HG03520 (cell line): ENCODE measurements at regions not wholly inside any gene's neighbourhood (a gene's known extent, or its start where the extent isn't known, plus 50 kb on each side); places are given as distances from the start of the nearest gene placed in this dataset.
"Not testable (repeated sequence)": the region's sequence is repeated elsewhere in the genome, so short reads cannot be mapped to it uniquely, and the experiment has no call there.

Experiments used
- ATAC-seq: cut with Tn5 transposase; IDR thresholded peaks from one replicate; pipeline ENCODE4 v1.9.1; 2021; ENCODE audit warnings: mild to moderate bottlenecking, moderate library complexity; ENCODE audit not compliant: unreplicated experiment

- not testable (repeated sequence) for ATAC-seq
Measured at GRCh38 chr1:104135036-104135435, 385.3 kb downstream of the AMY1C start.

- no peak for ATAC-seq
Measured at GRCh38 chr1:104136621-104137020, 386.9 kb downstream of the AMY1C start.

GRCh38 chr1:104156738-104157137, 407.0 kb downstream of the AMY1C start:
- ATAC-seq = no peak

DNA sequence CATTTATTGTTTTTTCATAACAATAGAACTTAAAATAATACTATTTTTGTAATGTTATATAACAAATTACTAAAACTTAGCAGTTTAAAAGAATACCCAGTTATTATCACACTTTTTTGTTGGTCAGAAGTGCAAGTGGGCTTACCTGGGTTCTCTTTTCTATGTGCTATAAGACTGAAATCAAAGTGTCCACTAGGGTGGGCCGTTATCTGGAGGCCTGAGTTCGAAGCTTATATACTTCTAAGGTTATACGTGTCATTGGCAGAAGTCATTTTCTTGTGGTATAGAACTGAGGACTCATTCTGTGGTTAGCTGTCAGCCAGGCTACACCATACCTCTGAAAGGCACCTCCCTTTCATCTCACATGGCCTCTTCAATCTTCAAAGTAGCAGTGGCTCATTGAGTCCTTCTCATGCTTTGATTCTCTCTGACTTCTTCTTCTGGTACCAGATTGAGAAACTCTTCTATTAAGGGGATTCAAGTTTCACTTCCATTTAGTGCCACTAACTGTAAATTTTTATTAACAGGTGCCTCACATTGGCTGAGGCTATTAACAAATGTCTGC, 414.3 kb downstream of the AMY1C start:
- no peak for ATAC-seq

GRCh38 chr1:104172243-104172681, 422.6 kb downstream of the AMY1C start:
- ATAC-seq = no peak

DNA sequence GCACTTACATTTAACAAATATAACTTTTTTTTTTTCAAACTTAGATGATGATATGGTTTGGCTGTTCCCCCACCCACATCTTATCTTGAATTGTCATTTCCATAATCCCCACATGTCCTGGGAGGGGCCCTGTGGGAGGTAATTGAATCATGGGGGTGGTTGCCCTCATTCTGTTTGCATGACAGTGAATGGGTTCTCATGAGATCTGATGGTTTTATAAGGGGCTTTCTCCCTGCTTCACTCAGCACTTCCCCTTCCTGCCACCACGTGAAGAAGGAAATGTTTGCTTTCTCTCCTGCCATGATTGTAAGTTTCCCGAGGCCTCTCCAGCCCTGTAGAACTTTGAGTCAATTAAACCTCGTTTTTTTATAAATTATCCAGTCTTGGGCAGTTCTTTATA, 432.6 kb downstream of the AMY1C start:
- no peak for ATAC-seq

DNA sequence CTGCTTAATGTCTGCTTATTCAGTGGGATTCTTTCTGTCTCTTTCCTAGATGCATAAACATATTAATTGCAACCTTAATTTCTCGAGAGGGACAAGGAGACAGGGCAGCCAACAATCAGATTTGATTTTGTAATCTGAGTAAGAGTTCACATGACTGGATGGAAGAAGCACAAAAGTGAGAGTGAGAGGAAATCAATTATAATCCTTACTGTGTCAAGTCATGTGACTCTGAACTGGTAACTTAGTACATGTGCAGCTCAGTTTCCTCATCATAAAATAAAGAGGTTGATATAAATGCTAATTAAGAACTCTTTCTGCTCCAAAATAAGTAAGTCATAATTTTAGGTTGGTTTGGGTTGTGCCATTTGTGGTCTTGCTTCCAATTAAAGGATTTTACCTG, 439.5 kb downstream of the AMY1C start:
- ATAC-seq = no peak

DNA sequence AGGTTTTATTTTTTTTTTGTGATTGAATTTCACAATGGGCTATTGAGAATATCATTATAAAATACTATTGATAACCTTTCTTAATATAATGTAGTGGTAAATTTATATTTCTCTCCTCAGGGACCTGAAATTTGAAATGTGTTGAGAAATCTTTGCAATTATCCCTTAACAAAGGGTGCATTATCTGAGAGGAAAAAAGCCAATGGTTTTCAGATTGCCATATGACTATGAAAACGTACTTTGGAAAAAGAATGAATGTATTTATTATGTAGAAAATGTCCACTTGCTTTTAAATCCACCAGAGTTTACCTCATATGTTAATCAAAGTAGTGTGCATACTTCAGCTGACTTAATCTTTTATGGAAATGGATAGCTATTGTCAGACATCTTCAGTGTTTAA, 441.1 kb downstream of the AMY1C start:
- no peak for ATAC-seq

DNA sequence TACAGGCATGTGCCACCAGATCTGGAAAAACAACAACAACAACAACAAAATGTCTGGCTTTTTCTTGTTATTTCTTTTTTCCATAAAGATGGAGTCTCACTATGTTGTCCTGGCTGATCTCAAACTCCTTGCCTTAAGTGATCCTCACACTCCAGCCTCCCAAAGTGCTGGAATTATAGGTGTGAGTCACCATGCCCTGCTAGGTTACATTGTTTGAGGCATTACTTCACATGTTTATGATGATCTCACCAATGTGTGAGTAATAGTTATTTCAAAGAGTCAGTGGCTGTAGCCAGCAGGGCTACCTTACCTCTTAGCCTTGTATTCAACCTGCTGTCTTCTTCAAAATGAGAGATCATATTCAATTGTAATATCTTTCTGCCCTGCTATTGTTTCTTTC, 445.7 kb downstream of the AMY1C start:
- no peak for ATAC-seq

DNA sequence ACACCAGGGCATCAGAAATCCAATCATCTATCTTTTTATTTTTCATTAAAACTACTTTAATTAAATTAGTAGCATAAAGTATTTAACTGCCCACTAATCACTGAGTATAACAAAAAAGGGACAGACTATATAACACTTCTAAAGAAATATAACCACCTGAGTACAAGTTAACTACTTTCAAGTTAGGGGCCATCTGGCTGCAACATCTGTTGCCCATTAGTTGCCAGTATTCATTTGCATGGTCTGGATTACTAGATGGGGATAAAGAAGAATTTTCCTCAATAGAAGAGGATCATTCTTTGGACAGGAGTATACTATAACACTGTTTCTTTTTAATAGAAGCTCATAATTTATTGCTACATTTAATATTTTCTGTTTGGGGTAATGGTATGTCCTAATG, 446.4 kb downstream of the AMY1C start:
- ATAC-seq = no peak

DNA sequence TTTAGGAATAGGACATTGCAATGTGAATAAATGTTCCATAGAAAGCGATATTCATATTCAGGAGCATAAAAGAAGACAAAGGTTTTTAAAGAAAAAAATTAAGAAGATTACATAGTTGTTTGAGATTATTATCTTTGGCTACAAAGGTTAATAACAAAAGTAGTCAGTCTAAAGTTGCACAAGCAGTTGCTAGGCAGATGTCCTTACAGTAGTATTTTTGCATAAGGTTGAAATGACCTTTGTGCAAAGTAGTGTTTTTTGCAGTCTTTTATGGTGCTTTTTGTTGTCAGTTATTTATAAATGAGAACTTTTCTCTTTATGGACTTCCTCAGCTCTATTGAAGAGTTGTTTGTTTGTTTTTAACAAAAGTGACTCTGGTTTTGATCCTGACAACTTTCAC, 447.8 kb downstream of the AMY1C start:
- ATAC-seq = no peak

GRCh38 chr1:104212239-104212638, 462.5 kb downstream of the AMY1C start:
- ATAC-seq = no peak

DNA sequence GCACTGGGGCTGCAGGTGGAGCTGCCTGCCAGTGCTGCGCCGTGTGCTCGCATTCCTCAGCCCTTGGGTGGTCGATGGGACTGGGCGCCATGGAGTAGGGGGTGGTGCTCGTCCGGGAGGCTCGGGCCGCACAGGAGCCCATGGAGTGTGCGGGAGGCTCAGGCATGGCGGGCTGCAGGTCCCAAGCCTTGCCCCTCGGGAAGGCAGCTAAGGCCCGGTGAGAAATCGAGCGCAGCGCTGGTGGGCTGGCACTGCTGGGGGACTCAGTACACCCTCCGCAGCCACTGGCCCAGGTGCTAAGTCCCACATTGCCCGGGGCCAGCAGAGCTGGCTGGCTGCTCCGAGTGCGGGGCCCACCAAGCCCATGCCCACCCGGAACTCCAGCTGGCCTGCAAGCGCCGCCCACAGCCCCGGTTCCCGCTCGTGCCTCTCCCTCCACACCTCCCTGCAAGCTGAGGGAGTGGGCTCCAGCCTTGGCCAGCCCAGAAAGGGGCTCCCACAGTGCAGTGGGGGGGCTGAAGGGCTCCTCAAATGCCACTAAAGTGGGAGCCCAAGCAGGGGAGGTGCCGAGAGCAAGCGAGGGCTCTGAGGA, 467.8 kb downstream of the AMY1C start:
- ATAC-seq = not testable (repeated sequence)

DNA sequence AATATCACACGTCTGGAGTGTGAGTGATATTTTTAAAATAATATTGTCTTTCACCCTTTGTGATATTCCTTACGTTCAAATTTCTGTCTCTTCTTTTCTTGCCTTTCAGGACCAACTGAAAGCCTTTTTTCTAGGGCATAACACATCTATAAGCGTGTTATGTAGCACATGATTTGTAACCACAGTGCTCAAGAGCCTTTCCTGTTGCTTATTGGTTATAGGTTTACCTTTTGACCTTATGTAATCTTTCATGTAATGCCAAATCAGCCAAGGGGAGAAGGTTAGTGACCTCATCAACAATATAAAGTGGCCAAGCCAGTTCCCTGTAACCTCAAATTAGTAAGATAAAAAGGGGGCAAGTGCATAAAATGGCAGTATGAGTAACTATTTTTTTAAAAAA, 480.2 kb downstream of the AMY1C start:
- no peak for ATAC-seq

DNA sequence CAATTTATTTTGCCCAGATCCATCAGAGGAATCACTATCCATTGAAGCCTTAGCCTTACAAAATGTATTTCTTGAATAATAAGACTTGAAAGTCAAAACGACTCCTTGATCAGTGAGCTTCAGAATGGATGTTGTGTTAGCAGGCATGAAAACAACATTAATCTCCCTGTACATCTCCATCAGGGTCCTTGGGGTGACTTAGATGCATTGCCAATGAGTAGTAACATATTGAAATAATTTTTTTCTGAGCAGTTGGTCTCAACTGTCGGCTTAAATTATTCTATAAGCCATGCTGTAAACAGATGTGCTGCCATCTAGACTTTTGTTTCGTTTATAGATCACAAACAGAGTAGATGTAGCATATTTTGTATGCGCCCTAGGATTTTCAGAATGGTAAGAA, 482.0 kb downstream of the AMY1C start:
- no peak for ATAC-seq

DNA sequence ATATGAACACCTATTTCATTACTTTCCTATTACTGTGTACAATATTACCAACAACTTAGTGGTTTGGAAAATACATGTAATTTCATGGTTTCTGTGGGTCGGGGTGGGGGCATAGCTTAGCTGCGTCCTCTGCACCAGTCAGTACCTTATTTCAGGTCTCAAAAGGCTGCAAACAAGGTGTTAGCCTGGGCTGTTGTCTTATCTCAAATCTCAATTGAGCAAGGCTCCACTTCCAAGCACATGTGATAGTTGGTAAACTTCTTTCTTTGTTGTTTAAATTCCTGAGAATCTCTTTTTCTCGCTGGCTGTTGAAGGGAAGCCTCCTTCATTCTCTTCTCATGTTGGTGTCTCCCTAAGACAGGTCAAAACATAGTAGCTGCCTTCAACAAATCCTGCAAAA, 485.4 kb downstream of the AMY1C start:
- ATAC-seq = no peak

GRCh38 chr1:104238991-104239390, 489.3 kb downstream of the AMY1C start:
- ATAC-seq = no peak

GRCh38 chr1:104248385-104248784, 498.7 kb downstream of the AMY1C start:
- ATAC-seq = no peak

- ATAC-seq = no peak
Measured at GRCh38 chr1:104259481-104259880, 509.8 kb downstream of the AMY1C start.

GRCh38 chr1:104263110-104263509, 513.4 kb downstream of the AMY1C start:
- not testable (repeated sequence) for ATAC-seq

DNA sequence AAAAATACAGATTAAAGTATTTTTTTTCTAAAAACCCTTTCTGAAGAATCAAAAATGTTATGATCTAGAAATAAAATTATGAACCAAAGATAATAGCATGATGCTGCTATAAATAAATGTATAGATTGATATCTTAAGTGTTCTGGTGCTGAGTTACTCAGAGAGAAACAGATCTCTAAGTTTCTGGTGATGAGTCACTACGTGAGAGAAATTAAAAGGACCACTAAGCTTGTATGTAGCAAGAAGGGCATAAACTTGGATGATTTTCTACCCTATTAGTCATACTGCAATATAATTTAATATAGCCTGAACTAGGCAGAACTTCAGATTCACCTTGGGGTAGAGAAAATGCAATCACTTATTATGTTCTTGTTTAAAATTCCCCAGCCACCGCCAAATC, 514.8 kb downstream of the AMY1C start:
- no peak for ATAC-seq

GRCh38 chr1:104265163-104265562, 515.5 kb downstream of the AMY1C start:
- no peak for ATAC-seq

- ATAC-seq = peak; percentile 93
Measured at GRCh38 chr1:104266612-104267011, 516.9 kb downstream of the AMY1C start.
